NCI-H146 treated with DMSO at 0.1 percent for 48 hours (cell line): ENCODE measurements at regions not wholly inside any gene's neighbourhood (a gene's known extent, or its start where the extent isn't known, plus 50 kb on each side); places are given as distances from the start of the nearest gene placed in this dataset.

Experiments
- DNase-seq: peaks from one replicate; lab custom pipeline; 2025; ENCODE audit not compliant: unreplicated experiment; lab: John Stamatoyannopoulos, UW

DNA sequence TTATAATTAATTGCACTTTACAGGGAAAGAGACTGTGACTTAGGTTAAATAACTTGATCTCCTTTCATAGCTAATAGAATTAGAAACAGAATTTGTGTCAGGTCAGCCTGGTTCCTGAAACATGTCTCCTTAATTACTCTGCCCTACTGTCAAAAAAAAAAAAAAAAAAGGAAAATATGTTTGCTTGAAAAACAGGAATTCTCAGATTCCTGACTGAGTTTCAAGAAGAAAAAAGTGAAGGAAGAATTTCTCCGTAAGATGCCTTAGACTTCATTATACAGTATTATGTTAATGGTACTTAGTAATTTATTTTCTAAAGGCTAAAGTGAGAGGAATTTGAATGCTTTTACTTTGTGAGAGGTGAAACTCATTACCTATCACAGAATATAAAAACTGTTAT is 118.4 kb upstream of the REG3G start:
- DNase-seq, result no peak

- no peak for DNase-seq
Observed at GRCh38 chr2:78908973-78909372, 116.5 kb upstream of the REG3G start.

- DNase-seq, result no peak
Observed at GRCh38 chr2:78910376-78910775, 115.1 kb upstream of the REG3G start.

DNA sequence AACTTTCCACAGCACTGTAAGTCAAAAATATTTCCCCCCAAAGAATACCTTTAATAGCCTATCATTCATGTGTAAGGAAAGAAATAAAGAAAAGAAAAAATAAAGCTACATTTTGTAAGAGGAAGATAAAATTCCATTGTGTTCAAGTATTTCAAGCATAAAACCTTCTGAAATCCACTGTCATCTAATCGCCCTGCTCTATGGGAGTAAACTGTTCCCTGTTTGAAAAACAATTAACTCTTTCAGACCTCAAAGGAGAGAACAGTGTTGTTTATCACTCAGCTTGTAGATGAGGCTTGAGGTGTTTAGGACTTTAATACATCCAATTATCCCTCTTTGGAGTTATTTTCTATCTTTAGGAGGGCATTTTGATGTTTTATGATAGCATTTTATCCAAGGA is 112.2 kb upstream of the REG3G start:
- no peak for DNase-seq

DNA sequence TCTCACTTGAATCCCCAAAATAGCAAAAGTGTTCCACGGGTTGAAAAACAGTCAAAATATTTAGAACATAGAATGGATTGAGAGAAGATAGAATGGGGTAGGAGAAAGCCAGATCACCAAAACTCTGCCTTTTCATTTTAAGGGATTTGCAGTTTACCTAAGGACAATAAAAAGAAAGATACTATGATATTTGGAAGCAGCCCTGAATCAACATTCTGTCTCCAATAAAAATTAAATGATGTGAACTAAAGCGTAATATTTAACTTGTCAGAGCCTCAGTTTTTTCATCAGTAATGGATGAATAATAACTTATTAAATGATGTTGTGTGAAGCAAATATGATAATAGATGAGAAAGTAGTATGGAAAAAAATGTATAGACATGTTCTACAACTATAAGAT is 100.2 kb upstream of the REG3G start:
- no peak for DNase-seq

- DNase-seq, result no peak
Observed at GRCh38 chr2:78928502-78928901, 97.0 kb upstream of the REG3G start.

DNA sequence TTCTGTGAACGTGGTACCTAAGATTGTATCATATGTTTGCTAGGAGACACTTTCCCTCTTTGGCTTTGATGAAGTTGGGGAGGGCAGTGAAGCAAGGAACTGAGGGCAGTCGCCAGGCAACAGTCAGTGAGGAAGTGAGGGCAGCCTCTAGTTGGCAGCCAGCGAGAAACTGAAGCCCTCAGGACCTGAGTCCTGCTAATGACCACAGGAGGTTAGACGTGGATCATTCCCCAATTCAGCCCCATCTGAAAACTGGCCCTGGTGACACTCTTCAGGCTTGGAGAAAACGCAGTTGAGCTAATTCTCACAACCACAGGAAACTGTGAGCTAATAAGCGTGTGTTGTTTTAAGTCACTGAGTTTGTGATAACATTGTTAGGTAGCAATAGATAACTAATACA is 84.5 kb upstream of the REG3G start:
- no peak for DNase-seq

DNA sequence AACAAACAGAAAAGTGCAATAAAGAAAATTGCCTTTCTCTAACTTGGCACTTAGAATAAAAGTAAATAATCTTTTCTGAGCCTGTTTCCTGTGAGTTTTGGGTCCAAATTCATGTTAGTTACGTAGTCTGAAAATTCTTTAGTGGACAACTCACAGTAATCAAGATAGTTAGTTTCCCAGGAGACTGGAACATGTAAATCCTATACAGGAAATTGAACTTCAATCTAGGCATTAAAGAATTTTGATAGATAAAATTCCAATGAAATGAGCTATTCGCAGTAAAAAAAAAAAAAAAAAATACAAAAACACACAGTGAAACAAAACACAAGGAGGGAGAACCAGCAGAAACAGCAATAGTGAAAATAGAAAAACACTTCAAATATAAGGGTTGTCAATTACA is 83.8 kb upstream of the REG3G start:
- DNase-seq, result no peak

DNA sequence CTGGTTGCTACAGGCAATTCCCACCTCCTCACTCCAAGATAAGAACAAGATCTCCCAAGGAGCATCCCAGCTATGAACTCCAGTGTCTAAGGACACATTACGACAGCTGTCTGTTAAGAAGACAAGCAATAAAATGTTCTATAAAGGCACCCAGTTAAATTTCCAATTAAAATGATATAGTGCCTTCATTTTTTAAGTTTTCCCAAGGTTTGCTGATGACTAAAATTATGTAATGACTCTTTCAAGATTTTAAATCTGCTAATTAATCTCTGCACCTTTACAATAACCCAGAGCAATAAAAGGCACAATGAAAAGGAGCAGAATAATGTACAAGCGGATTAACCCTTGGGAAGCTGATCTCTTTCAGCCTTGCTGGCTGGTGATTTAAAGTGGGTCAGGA is 61.6 kb upstream of the REG3G start:
- DNase-seq, result no peak

- no peak for DNase-seq
Observed at GRCh38 chr2:78967294-78967693, 58.2 kb upstream of the REG3G start.

GRCh38 chr2:78973630-78974029 is 51.9 kb upstream of the REG3G start:
- no peak for DNase-seq
